Right atrium auricular region (tissue), 2 donors: ENCODE measurements at regions not wholly inside any gene's neighbourhood (a gene's known extent, or its start where the extent isn't known, plus 50 kb on each side); places are given as distances from the start of the nearest gene placed in this dataset.
"Not testable (repeated sequence)": the region's sequence is repeated elsewhere in the genome, so short reads cannot be mapped to it uniquely, and the experiment has no call there.

Experiments used
- DNase-seq: peaks from one replicate; pipeline ENCODE4 v3.0.0-alpha.2; 2019; ENCODE audit warnings: low spot score
- H3K27ac ChIP-seq, 2 donors: fragments of 200-600 bp; sonication (generic); 1 replicate in 1 of 2; 2 replicates in 1 of 2; pipeline ENCODE4 v1.5.1; 2016 to 2019
- H3K27me3 ChIP-seq, 2 donors: fragments of 200-600 bp; sonication (generic); one replicate each; pipeline versions ENCODE4 v1.5.1 to v1.6.0; 2017 to 2019
- H3K36me3 ChIP-seq: fragments of 200-600 bp; sonication (generic); one replicate; pipeline ENCODE4 v1.5.1; 2016
- H3K4me1 ChIP-seq, 2 donors: fragments of 200-600 bp; sonication (generic); one replicate each; pipeline versions ENCODE4 v1.5.1 to v1.6.0; 2017 to 2019
- H3K4me3 ChIP-seq, 2 donors: fragments of 200-600 bp; sonication (generic); 1 replicate in 1 of 2; 2 replicates in 1 of 2; pipeline ENCODE4 v1.5.1; 2017 to 2019; ENCODE audit warnings: mild to moderate bottlenecking in 1 of 2, moderate library complexity in 1 of 2
- H3K9me3 ChIP-seq, 2 donors: fragments of 200-600 bp; sonication (generic); one replicate each; pipeline ENCODE4 v1.5.1; 2019
- CTCF ChIP-seq, 2 donors: fragments of 200-600 bp; sonication (generic); IDR thresholded peaks; one replicate each; pipeline ENCODE4 v1.5.1; 2019; ENCODE audit warnings: antibody characterized with exemption in 2 of 2

- DNase-seq: no peak
- H3K4me3 ChIP-seq: no peak overlapping the region
- no peaks in the 10 kb centered on the region for H3K36me3 ChIP-seq
- H3K4me1 ChIP-seq: no peaks in the 10 kb centered on the region
- H3K9me3 ChIP-seq: no peaks in the 10 kb centered on the region
- TF ChIP-seq CTCF (IDR thresholded peaks at IDR 0.05): no peak
- H3K27me3 ChIP-seq: no peaks in the 10 kb centered on the region
- H3K27ac ChIP-seq: no peak overlapping the region
Observed at GRCh38 chr4:124155239-124155638, 557.3 kb downstream of the ANKRD50 start.

- Histone ChIP-seq H3K36me3 (no peaks in the 10 kb centered on the region), H3K27me3 (no peaks in the 10 kb centered on the region)
- no peak for TF ChIP-seq CTCF (IDR thresholded peaks at IDR 0.05)
Observed at GRCh38 chr4:124157396-124158083, 555.0 kb downstream of the ANKRD50 start.

GRCh38 chr4:124163401-124163800, 549.1 kb downstream of the ANKRD50 start:
- no peak for DNase-seq
- Histone ChIP-seq H3K4me3 (no peak overlapping the region), H3K27me3 (no peaks in the 10 kb centered on the region), H3K36me3 (no peaks in the 10 kb centered on the region), H3K27ac (no peak overlapping the region), H3K9me3 (peaks cover 0 to under 1% of the 10 kb centered on the region in 2 donors), H3K4me1 (no peaks in the 10 kb centered on the region)
- no peak for TF ChIP-seq CTCF (IDR thresholded peaks at IDR 0.05)

More at GRCh38 chr4:124157396-124158083, 555.0 kb downstream of the ANKRD50 start:
- DNase-seq: no peak
- H3K4me1 ChIP-seq: no peaks in the 10 kb centered on the region
- no peaks in the 10 kb centered on the region for H3K9me3 ChIP-seq
- H3K4me3 ChIP-seq: no peak overlapping the region
- peak overlapping the region in 1 of 2 donors; percentile 16 for H3K27ac ChIP-seq

GRCh38 chr4:124167602-124168001, 544.9 kb downstream of the ANKRD50 start:
- no peak overlapping the region for H3K27ac ChIP-seq
- peaks cover 0 to 20% of the 10 kb centered on the region in 2 donors for H3K9me3 ChIP-seq
- DNase-seq: no peak
- H3K4me3 ChIP-seq: no peak overlapping the region
- H3K36me3 ChIP-seq: no peaks in the 10 kb centered on the region
- TF ChIP-seq CTCF (IDR thresholded peaks at IDR 0.05): no peak
- H3K27me3 ChIP-seq: no peaks in the 10 kb centered on the region
- H3K4me1 ChIP-seq: no peaks in the 10 kb centered on the region

GRCh38 chr4:124169524-124169923, 543.0 kb downstream of the ANKRD50 start:
- H3K36me3 ChIP-seq, H3K4me3 ChIP-seq, H3K4me1 ChIP-seq: not testable (repeated sequence)

GRCh38 chr4:124173912-124174311, 538.6 kb downstream of the ANKRD50 start:
- Histone ChIP-seq H3K27me3 (no peaks in the 10 kb centered on the region), H3K9me3 (peaks cover 0 to 16% of the 10 kb centered on the region in 2 donors), H3K36me3 (no peaks in the 10 kb centered on the region), H3K4me3 (no peak overlapping the region), H3K4me1 (no peaks in the 10 kb centered on the region), H3K27ac (no peak overlapping the region)
- DNase-seq: no peak
- no peak for TF ChIP-seq CTCF (IDR thresholded peaks at IDR 0.05)

More at GRCh38 chr4:124169524-124169923, 543.0 kb downstream of the ANKRD50 start:
- peaks cover 0 to 20% of the 10 kb centered on the region in 2 donors for H3K9me3 ChIP-seq
- not testable (repeated sequence) for H3K27ac ChIP-seq, H3K27me3 ChIP-seq, DNase-seq
